Panc1 (cell line): ENCODE measurements at regions not wholly inside any gene's neighbourhood (a gene's known extent, or its start where the extent isn't known, plus 50 kb on each side); places are given as distances from the start of the nearest gene placed in this dataset.
"Not testable (repeated sequence)": the region's sequence is repeated elsewhere in the genome, so short reads cannot be mapped to it uniquely, and the experiment has no call there.

Experiments used
- ATAC-seq: fragments of 200-7000 bp; cut with Tn5 transposase; 2 replicates; pipeline ENCODE4 v1.9.1; 2020; ENCODE audit warnings: mild to moderate bottlenecking, moderate library complexity
- BruUV-seq: library from RNA; stranded (reverse); fragments of 400-500 nt; replicated peaks from 2 replicates; lab custom pipeline; 2021; lab: Mats Ljungman, UMichigan
- CTCF ChIA-PET: fragments of 300-600 bp; sonication (Branson Sonifier 250); formaldehyde crosslinking; loops from one replicate; lab custom pipeline; 2022; ENCODE audit warnings: antibody characterized with exemption; lab: Charles Lee
- POLR2A ChIA-PET: fragments of 300-600 bp; sonication (Branson Sonifier 250); formaldehyde crosslinking; loops from one replicate; lab custom pipeline; 2022; ENCODE audit warnings: antibody characterized with exemption; lab: Charles Lee
- DNase-seq: peaks from one replicate; pipeline ENCODE4 v3.0.0-alpha.2; 2010; ENCODE audit warnings: low read depth, low spot score
- H3K27ac ChIP-seq: 2 replicates; pipeline ENCODE4 v1.5.1; 2011; ENCODE audit warnings: mild to moderate bottlenecking, low read length, inconsistent platforms
- H3K27me3 ChIP-seq: fragments of 200-500 bp; sonication (Bioruptor generic); 2 replicates; pipeline ENCODE4 v1.6.0; 2014; ENCODE audit warnings: low read length, inconsistent platforms; ENCODE audit not compliant: control insufficient read depth, insufficient read depth
- H3K36me3 ChIP-seq: fragments of 200-500 bp; sonication (Bioruptor generic); 2 replicates; pipeline ENCODE4 v1.5.1; 2014; ENCODE audit warnings: inconsistent platforms, mild to moderate bottlenecking, low read length, moderate library complexity; ENCODE audit not compliant: control insufficient read depth, insufficient read depth
- H3K4me1 ChIP-seq: 2 replicates; pipeline ENCODE4 v1.5.1; 2011; ENCODE audit warnings: inconsistent platforms, mild to moderate bottlenecking, low read length, moderate library complexity; ENCODE audit not compliant: control insufficient read depth, insufficient read depth
- H3K4me3 ChIP-seq, 2 experiments: 2 replicates each; pipeline ENCODE4 v1.5.1; 2011 to 2012; ENCODE audit warnings: low read depth in 2 of 2, low read length in 2 of 2, mild to moderate bottlenecking in 2 of 2, inconsistent platforms in 1 of 2, moderate library complexity in 1 of 2
- H3K9me3 ChIP-seq: fragments of 200-500 bp; sonication (Bioruptor generic); 2 replicates; pipeline ENCODE4 v1.5.1; 2014; ENCODE audit warnings: low read depth, mild to moderate bottlenecking, inconsistent platforms, low read length, moderate library complexity; ENCODE audit not compliant: control insufficient read depth, insufficient read depth
- CTCF ChIP-seq: fragments of 450-650 bp; IDR thresholded peaks from 2 replicates; pipeline ENCODE4 v1.5.1; 2017; ENCODE audit warnings: mild to moderate bottlenecking
- POLR2AphosphoS5 ChIP-seq: IDR thresholded peaks from 2 replicates; pipeline ENCODE4 v1.6.1; 2012; ENCODE audit warnings: mild to moderate bottlenecking, low read depth, low read length, moderate library complexity
- REST ChIP-seq, 2 experiments: IDR thresholded peaks; 2 replicates each; pipeline ENCODE4 v1.6.1; 2011 to 2012; ENCODE audit warnings: low read depth in 2 of 2, control low read depth in 1 of 2, low read length in 1 of 2, mild to moderate bottlenecking in 1 of 2, moderate library complexity in 1 of 2; ENCODE audit not compliant: insufficient read depth in 1 of 2
- SIN3A ChIP-seq: IDR thresholded peaks from 2 replicates; pipeline ENCODE4 v1.6.1; 2012; ENCODE audit warnings: low read depth, mild to moderate bottlenecking, low read length, moderate library complexity, borderline replicate concordance; ENCODE audit not compliant: insufficient read depth
- TCF7L2 ChIP-seq: IDR thresholded peaks from 2 replicates; pipeline ENCODE4 v1.6.1; 2011; ENCODE audit warnings: mild to moderate bottlenecking, low read depth, low read length, inconsistent platforms
- in situ Hi-C: cut with HindIII; loops from 2 replicates; pipeline ENCODE4 v1.10.0; 2016; ENCODE audit warnings: low sequenced_read_pairs, low pct_unique_long_range_greater_than_20kb
- intact Hi-C: fragments of 100-400 bp; cut with micrococcal nuclease; formaldehyde crosslinking; loops from one replicate; pipeline ENCODE4 v1.10.0; 2022; ENCODE audit not compliant: unreplicated experiment

- CTCF ChIA-PET, DNase-seq, in situ Hi-C loops, H3K4me3 ChIP-seq, H3K4me1 ChIP-seq, H3K36me3 ChIP-seq, BruUV-seq, H3K9me3 ChIP-seq, H3K27ac ChIP-seq, H3K27me3 ChIP-seq, intact Hi-C loops, ATAC-seq: not testable (repeated sequence)
- POLR2A ChIA-PET = interaction anchor here (0.6 kb wide), 1 partner anchor 208 kb away, joined by 3 read pairs; no protein-coding TSS in a partner anchor
Measured at GRCh38 chr7:131059401-131059800, 268.3 kb upstream of the MKLN1 start.

- intact Hi-C loops = no loop called here
- H3K36me3 ChIP-seq = no peaks in the 10 kb centered on the region
Measured at GRCh38 chr7:131061158-131061557, 266.5 kb upstream of the MKLN1 start.

More at GRCh38 chr7:131061158-131061557, 266.5 kb upstream of the MKLN1 start:
- Histone ChIP-seq H3K4me1 (no peaks in the 10 kb centered on the region), H3K9me3 (no peaks in the 10 kb centered on the region), H3K4me3 (no peak overlapping the region), H3K27ac (no peak overlapping the region), H3K27me3 (no peaks in the 10 kb centered on the region)
- CTCF ChIA-PET = no interaction called here
- POLR2A ChIA-PET = interaction anchor here (0.5 to 0.7 kb wide), 2 partner anchors 69 to 91 kb away, joined by 3 to 9 read pairs; no protein-coding TSS in a partner anchor
- ATAC-seq (no peak), DNase-seq (no peak)
- in situ Hi-C loops = no loop called here
- TF ChIP-seq REST (IDR thresholded peaks at IDR 0.05; ENCODE audit: insufficient read depth in 1 of 2, low read depth in 2 of 2, low read length in 1 of 2) (no peak), POLR2AphosphoS5 (no peak), TCF7L2 (no peak), CTCF (no peak), SIN3A (no peak)
- no TSS peak for BruUV-seq
